ENCODE measurements at regions not wholly inside any gene's neighbourhood (a gene's known extent, or its start where the extent isn't known, plus 50 kb on each side); places are given as distances from the start of the nearest gene placed in this dataset.
"Not testable (repeated sequence)": the region's sequence is repeated elsewhere in the genome, so short reads cannot be mapped to it uniquely, and the experiment has no call there.

DNA sequence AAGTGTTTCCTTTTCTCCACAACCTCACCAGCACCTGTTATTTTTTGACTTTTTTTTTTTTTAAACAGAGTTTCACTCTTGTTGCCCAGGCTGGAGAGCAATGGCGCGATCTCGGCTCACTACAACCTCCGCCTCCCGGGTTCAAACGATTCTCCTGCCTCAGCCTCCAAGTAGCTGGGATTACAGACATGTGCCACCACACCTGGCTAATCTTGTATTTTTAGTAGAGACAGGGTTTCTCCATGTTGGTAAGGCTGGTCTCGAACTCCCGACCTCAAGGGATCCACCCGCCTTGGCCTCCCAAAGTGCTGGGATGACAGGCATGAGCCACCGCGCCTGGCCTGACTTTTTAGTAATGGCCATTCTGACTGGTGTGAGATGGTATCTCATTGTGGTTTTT is 123.2 kb upstream of the CCND2 start:
- not testable (repeated sequence) for TF ChIP-seq NR2C2 (CRISPR knock-in tag; IDR thresholded peaks at IDR 0.05; ENCODE audit: borderline replicate concordance); EP300 (IDR thresholded peaks at IDR 0.05; ENCODE audit: low read depth in 2 of 2, low read length in 2 of 2); EP300 (CRISPR knock-in tag; IDR thresholded peaks at IDR 0.05; ENCODE audit: borderline replicate concordance); NR2F6 (IDR thresholded peaks at IDR 0.05); NR2F6 (CRISPR knock-in tag; IDR thresholded peaks at IDR 0.05); SIN3A (IDR thresholded peaks at IDR 0.05; ENCODE audit: borderline replicate concordance, low read depth, low read length); KAT8 (CRISPR knock-in tag; IDR thresholded peaks at IDR 0.05); ZFP82 (CRISPR knock-in tag; IDR thresholded peaks at IDR 0.05; ENCODE audit: borderline replicate concordance); ZNF543 (CRISPR knock-in tag; IDR thresholded peaks at IDR 0.05); CC2D1A (CRISPR knock-in tag; IDR thresholded peaks at IDR 0.05)
- TF ChIP-seq, protein P1, sequence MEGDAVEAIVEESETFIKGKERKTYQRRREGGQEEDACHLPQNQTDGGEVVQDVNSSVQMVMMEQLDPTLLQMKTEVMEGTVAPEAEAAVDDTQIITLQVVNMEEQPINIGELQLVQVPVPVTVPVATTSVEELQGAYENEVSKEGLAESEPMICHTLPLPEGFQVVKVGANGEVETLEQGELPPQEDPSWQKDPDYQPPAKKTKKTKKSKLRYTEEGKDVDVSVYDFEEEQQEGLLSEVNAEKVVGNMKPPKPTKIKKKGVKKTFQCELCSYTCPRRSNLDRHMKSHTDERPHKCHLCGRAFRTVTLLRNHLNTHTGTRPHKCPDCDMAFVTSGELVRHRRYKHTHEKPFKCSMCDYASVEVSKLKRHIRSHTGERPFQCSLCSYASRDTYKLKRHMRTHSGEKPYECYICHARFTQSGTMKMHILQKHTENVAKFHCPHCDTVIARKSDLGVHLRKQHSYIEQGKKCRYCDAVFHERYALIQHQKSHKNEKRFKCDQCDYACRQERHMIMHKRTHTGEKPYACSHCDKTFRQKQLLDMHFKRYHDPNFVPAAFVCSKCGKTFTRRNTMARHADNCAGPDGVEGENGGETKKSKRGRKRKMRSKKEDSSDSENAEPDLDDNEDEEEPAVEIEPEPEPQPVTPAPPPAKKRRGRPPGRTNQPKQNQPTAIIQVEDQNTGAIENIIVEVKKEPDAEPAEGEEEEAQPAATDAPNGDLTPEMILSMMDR (CRISPR knock-in tag; IDR thresholded peaks at IDR 0.05): not testable (repeated sequence)
- TF ChIP-seq, protein P2, sequence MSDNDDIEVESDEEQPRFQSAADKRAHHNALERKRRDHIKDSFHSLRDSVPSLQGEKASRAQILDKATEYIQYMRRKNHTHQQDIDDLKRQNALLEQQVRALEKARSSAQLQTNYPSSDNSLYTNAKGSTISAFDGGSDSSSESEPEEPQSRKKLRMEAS (IDR thresholded peaks at IDR 0.05): not testable (repeated sequence)
- TF ChIP-seq, protein P3, sequence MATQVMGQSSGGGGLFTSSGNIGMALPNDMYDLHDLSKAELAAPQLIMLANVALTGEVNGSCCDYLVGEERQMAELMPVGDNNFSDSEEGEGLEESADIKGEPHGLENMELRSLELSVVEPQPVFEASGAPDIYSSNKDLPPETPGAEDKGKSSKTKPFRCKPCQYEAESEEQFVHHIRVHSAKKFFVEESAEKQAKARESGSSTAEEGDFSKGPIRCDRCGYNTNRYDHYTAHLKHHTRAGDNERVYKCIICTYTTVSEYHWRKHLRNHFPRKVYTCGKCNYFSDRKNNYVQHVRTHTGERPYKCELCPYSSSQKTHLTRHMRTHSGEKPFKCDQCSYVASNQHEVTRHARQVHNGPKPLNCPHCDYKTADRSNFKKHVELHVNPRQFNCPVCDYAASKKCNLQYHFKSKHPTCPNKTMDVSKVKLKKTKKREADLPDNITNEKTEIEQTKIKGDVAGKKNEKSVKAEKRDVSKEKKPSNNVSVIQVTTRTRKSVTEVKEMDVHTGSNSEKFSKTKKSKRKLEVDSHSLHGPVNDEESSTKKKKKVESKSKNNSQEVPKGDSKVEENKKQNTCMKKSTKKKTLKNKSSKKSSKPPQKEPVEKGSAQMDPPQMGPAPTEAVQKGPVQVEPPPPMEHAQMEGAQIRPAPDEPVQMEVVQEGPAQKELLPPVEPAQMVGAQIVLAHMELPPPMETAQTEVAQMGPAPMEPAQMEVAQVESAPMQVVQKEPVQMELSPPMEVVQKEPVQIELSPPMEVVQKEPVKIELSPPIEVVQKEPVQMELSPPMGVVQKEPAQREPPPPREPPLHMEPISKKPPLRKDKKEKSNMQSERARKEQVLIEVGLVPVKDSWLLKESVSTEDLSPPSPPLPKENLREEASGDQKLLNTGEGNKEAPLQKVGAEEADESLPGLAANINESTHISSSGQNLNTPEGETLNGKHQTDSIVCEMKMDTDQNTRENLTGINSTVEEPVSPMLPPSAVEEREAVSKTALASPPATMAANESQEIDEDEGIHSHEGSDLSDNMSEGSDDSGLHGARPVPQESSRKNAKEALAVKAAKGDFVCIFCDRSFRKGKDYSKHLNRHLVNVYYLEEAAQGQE (IDR thresholded peaks at IDR 0.05; ENCODE audit: borderline replicate concordance in 1 of 2, low read depth in 1 of 2, low read length in 2 of 2): not testable (repeated sequence)
- TF ChIP-seq, protein P4, sequence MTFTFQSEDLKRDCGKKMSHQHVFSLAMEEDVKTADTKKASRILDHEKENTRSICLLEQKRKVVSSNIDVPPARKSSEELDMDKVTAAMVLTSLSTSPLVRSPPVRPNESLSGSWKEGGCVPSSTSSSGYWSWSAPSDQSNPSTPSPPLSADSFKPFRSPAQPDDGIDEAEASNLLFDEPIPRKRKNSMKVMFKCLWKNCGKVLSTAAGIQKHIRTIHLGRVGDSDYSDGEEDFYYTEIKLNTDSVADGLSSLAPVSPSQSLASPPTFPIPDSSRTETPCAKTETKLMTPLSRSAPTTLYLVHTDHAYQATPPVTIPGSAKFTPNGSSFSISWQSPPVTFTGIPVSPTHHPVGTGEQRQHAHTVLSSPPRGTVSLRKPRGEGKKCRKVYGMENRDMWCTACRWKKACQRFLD (CRISPR knock-in tag; IDR thresholded peaks at IDR 0.05; ENCODE audit: borderline replicate concordance): not testable (repeated sequence)
- TF ChIP-seq, protein P5, sequence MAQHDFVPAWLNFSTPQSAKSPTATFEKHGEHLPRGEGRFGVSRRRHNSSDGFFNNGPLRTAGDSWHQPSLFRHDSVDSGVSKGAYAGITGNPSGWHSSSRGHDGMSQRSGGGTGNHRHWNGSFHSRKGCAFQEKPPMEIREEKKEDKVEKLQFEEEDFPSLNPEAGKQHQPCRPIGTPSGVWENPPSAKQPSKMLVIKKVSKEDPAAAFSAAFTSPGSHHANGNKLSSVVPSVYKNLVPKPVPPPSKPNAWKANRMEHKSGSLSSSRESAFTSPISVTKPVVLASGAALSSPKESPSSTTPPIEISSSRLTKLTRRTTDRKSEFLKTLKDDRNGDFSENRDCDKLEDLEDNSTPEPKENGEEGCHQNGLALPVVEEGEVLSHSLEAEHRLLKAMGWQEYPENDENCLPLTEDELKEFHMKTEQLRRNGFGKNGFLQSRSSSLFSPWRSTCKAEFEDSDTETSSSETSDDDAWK (CRISPR knock-in tag; IDR thresholded peaks at IDR 0.05): not testable (repeated sequence)
